Loucy (cell line): ENCODE measurements at regions not wholly inside any gene's neighbourhood (a gene's known extent, or its start where the extent isn't known, plus 50 kb on each side); places are given as distances from the start of the nearest gene placed in this dataset.

Experiments
- H2AFZ ChIP-seq: fragments of 200-600 bp; sonication (generic); 2 replicates; pipeline ENCODE4 v1.6.0; 2016; ENCODE audit warnings: antibody characterized with exemption, mild to moderate bottlenecking, low read length, moderate library complexity
- H3F3A ChIP-seq: fragments of 200-600 bp; 2 replicates; pipeline ENCODE4 v1.6.0; 2016; ENCODE audit warnings: antibody characterized with exemption, low read depth, mild to moderate bottlenecking
- H3K27me3 ChIP-seq: fragments of 200-600 bp; sonication (generic); 2 replicates; pipeline ENCODE4 v1.6.1; 2014; ENCODE audit warnings: low read length, mild to moderate bottlenecking; ENCODE audit not compliant: insufficient read depth, poor library complexity, severe bottlenecking
- H3K36me3 ChIP-seq: fragments of 200-600 bp; sonication (generic); 2 replicates; pipeline ENCODE4 v1.6.1; 2016; ENCODE audit warnings: low read length; ENCODE audit not compliant: insufficient read depth
- H3K4me1 ChIP-seq: fragments of 200-600 bp; sonication (generic); 2 replicates; pipeline ENCODE4 v1.5.1; 2014; ENCODE audit warnings: low read length, mild to moderate bottlenecking; ENCODE audit not compliant: insufficient read depth, poor library complexity, severe bottlenecking
- H3K4me2 ChIP-seq: fragments of 200-600 bp; sonication (generic); 2 replicates; pipeline ENCODE4 v1.6.0; 2014; ENCODE audit warnings: antibody characterized with exemption, low read length, low read depth, mild to moderate bottlenecking; ENCODE audit not compliant: poor library complexity, severe bottlenecking
- H3K4me3 ChIP-seq: fragments of 200-600 bp; sonication (generic); 2 replicates; pipeline ENCODE4 v1.5.1; 2014; ENCODE audit warnings: low read length, mild to moderate bottlenecking, mixed read lengths; ENCODE audit not compliant: poor library complexity, severe bottlenecking
- H3K79me2 ChIP-seq: fragments of 200-600 bp; sonication (generic); 2 replicates; pipeline ENCODE4 v1.6.1; 2014; ENCODE audit warnings: low read length; ENCODE audit not compliant: insufficient read depth
- H3K9ac ChIP-seq: fragments of 200-600 bp; sonication (generic); 2 replicates; pipeline ENCODE4 v1.6.0; 2014; ENCODE audit warnings: mild to moderate bottlenecking, low read depth, low read length, moderate library complexity; ENCODE audit not compliant: poor library complexity, severe bottlenecking
- H3K9me2 ChIP-seq: fragments of 200-600 bp; sonication (generic); replicated peaks from 2 replicates; pipeline ENCODE4 v1.6.1; 2016; ENCODE audit warnings: low read depth, low read length, mixed read lengths
- H3K9me3 ChIP-seq: fragments of 200-600 bp; sonication (generic); 2 replicates; pipeline ENCODE4 v1.6.1; 2014; ENCODE audit warnings: mild to moderate bottlenecking, antibody characterized with exemption, low read length, low read depth; ENCODE audit not compliant: insufficient read depth
- H4K20me1 ChIP-seq: fragments of 200-600 bp; sonication (generic); 2 replicates; pipeline ENCODE4 v1.6.0; 2014; ENCODE audit warnings: antibody characterized with exemption, low read length, mild to moderate bottlenecking; ENCODE audit not compliant: insufficient read depth, poor library complexity, severe bottlenecking
- EZH2phosphoT487 ChIP-seq: fragments of 200-600 bp; IDR thresholded peaks from 2 replicates; pipeline ENCODE4 v1.6.1; 2018; ENCODE audit warnings: antibody characterized with exemption, mild to moderate bottlenecking, moderate library complexity, borderline replicate concordance
- TF ChIP-seq, protein P1 (sequence below): fragments of 200-600 bp; sonication (generic); conservative IDR thresholded peaks from 2 replicates; pipeline ENCODE4 v1.5.1; 2014; ENCODE audit warnings: mild to moderate bottlenecking, antibody characterized with exemption, low read length

DNA sequence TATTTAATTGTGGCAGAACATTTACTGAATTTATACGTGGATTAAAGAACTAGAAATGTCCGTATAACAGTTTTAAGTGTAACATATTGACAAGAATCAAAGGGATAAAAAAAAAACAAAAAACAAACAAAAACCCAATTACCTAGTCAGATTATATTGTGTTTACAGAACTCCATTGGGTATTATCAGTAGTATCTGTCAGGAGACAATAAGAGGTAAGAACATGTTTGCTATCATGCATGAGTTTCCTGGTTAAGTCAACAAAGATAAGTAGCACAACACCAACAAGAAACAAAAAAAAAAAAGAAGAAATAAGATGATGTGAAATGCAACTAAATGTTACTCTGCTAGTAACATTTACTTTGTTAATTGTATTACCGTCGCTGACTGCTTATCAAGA is 570.6 kb downstream of the ZBBX start:
- TF ChIP-seq EZH2phosphoT487 = no peak
- TF ChIP-seq, protein P1, sequence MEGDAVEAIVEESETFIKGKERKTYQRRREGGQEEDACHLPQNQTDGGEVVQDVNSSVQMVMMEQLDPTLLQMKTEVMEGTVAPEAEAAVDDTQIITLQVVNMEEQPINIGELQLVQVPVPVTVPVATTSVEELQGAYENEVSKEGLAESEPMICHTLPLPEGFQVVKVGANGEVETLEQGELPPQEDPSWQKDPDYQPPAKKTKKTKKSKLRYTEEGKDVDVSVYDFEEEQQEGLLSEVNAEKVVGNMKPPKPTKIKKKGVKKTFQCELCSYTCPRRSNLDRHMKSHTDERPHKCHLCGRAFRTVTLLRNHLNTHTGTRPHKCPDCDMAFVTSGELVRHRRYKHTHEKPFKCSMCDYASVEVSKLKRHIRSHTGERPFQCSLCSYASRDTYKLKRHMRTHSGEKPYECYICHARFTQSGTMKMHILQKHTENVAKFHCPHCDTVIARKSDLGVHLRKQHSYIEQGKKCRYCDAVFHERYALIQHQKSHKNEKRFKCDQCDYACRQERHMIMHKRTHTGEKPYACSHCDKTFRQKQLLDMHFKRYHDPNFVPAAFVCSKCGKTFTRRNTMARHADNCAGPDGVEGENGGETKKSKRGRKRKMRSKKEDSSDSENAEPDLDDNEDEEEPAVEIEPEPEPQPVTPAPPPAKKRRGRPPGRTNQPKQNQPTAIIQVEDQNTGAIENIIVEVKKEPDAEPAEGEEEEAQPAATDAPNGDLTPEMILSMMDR = no peak
- Histone ChIP-seq H3K79me2 (no peaks in the 10 kb centered on the region), H3K4me2 (no peak overlapping the region), H3K4me1 (no peaks in the 10 kb centered on the region), H3F3A (no peaks in the 10 kb centered on the region), H3K9me2 (no peaks in the 10 kb centered on the region; the same call in 1 of the 2 replicates), H2AFZ (no peak overlapping the region), H3K36me3 (no peaks in the 10 kb centered on the region), H4K20me1 (no peaks in the 10 kb centered on the region), H3K27me3 (no peaks in the 10 kb centered on the region), H3K9ac (no peak overlapping the region), H3K9me3 (no peaks in the 10 kb centered on the region), H3K4me3 (no peak overlapping the region)

DNA sequence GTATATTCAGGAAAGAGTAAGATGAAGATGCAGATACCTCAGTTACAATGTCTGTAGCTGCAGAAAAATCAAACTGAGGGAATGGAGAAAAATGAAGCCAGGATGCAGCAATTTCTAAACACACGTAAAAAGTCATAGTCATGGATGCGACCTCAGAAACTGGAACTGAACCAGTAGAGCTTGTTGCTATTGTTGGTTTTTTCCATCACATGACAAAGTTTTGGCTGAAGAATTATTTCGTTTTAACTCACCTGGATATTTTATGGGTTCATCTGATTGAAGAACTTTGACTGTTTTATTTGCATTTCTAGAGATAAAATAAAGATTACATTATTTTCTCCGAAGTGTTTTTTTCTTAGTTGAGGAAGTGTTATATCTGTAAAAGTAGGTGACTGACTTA is 591.2 kb downstream of the ZBBX start:
- Histone ChIP-seq H3K36me3 (no peaks in the 10 kb centered on the region), H3K9me3 (no peaks in the 10 kb centered on the region), H2AFZ (no peak overlapping the region), H3K27me3 (no peaks in the 10 kb centered on the region), H3K9ac (no peak overlapping the region), H3K79me2 (no peaks in the 10 kb centered on the region), H3K9me2 (no peaks in the 10 kb centered on the region), H3K4me2 (no peak overlapping the region), H4K20me1 (no peaks in the 10 kb centered on the region), H3K4me1 (no peaks in the 10 kb centered on the region), H3K4me3 (no peak overlapping the region), H3F3A (no peaks in the 10 kb centered on the region)
- no peak for TF ChIP-seq EZH2phosphoT487
- TF ChIP-seq, protein P1 = no peak

DNA sequence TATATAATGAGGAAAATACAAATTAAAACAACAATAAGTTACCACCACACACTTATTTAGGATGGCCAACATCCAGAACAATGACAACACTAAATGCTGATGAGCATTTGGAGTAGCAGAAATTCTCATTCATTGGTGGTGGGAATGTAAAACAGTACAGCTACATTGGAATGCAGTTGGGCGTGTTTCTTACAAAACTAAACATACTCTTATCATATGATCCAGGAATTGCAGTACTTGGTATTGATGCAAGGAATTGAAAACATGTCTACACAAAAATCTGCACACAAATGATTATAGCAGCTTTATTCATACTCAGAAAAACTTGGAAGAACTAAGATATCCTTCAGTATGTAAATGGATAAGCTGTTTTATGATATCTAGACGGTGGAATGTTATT is 594.2 kb downstream of the ZBBX start:
- Histone ChIP-seq H3K4me1 (no peaks in the 10 kb centered on the region), H3K36me3 (no peaks in the 10 kb centered on the region), H3K4me3 (no peak overlapping the region), H3K27me3 (no peaks in the 10 kb centered on the region), H3K79me2 (no peaks in the 10 kb centered on the region), H3K4me2 (no peak overlapping the region), H4K20me1 (no peaks in the 10 kb centered on the region), H3K9me3 (no peaks in the 10 kb centered on the region), H3K9ac (no peak overlapping the region), H3K9me2 (no peaks in the 10 kb centered on the region), H2AFZ (no peak overlapping the region), H3F3A (no peaks in the 10 kb centered on the region)
- TF ChIP-seq, protein P1 = no peak
- TF ChIP-seq EZH2phosphoT487 = no peak
